HG03095 (cell line): ENCODE measurements at regions not wholly inside any gene's neighbourhood (a gene's known extent, or its start where the extent isn't known, plus 50 kb on each side); places are given as distances from the start of the nearest gene placed in this dataset.

Experiments used
- ATAC-seq: cut with Tn5 transposase; IDR thresholded peaks from one replicate; pipeline ENCODE4 v1.9.1; 2021; ENCODE audit warnings: moderate library complexity; ENCODE audit not compliant: unreplicated experiment

- ATAC-seq = no peak
Measured at GRCh38 chr6:9957215-9957759, 457.6 kb downstream of the TFAP2A start.

- no peak for ATAC-seq
Measured at GRCh38 chr6:9948678-9949077, 466.2 kb downstream of the TFAP2A start.

- ATAC-seq = no peak
Measured at GRCh38 chr6:9943986-9944385, 470.9 kb downstream of the TFAP2A start.

- no peak for ATAC-seq
Measured at GRCh38 chr6:9943026-9943425, 471.8 kb downstream of the TFAP2A start.

- no peak for ATAC-seq
Measured at GRCh38 chr6:9942131-9942530, 472.7 kb downstream of the TFAP2A start.

GRCh38 chr6:9938801-9939200, 476.1 kb downstream of the TFAP2A start:
- no peak for ATAC-seq

GRCh38 chr6:9937031-9937763, 477.7 kb downstream of the TFAP2A start:
- no peak for ATAC-seq

- ATAC-seq = no peak
Measured at GRCh38 chr6:9936551-9936950, 478.3 kb downstream of the TFAP2A start.

GRCh38 chr6:9933677-9934076, 481.2 kb downstream of the TFAP2A start:
- no peak for ATAC-seq

GRCh38 chr6:9927275-9927674, 487.6 kb downstream of the TFAP2A start:
- ATAC-seq = no peak

GRCh38 chr6:9924971-9925370, 489.9 kb downstream of the TFAP2A start:
- ATAC-seq = no peak

- ATAC-seq = no peak
Measured at GRCh38 chr6:9921366-9921765, 493.5 kb downstream of the TFAP2A start.

- no peak for ATAC-seq
Measured at GRCh38 chr6:9914951-9915350, 499.9 kb downstream of the TFAP2A start.

- no peak for ATAC-seq
Measured at GRCh38 chr6:9901376-9901775, 513.5 kb downstream of the TFAP2A start.

- no peak for ATAC-seq
Measured at GRCh38 chr6:9896806-9897205, 518.1 kb downstream of the TFAP2A start.

GRCh38 chr6:9890893-9891292, 524.0 kb downstream of the TFAP2A start:
- no peak for ATAC-seq

- ATAC-seq = no peak
Measured at GRCh38 chr6:9890469-9890868, 524.4 kb downstream of the TFAP2A start.

GRCh38 chr6:9878535-9878934, 536.3 kb downstream of the TFAP2A start:
- no peak for ATAC-seq

GRCh38 chr6:9875605-9876353, 539.1 kb downstream of the TFAP2A start:
- no peak for ATAC-seq

GRCh38 chr6:9862603-9863167, 552.2 kb downstream of the TFAP2A start:
- no peak for ATAC-seq

- no peak for ATAC-seq
Measured at GRCh38 chr6:9851541-9852380, 563.1 kb downstream of the TFAP2A start.
